LNCAP (cell line): ENCODE measurements at regions not wholly inside any gene's neighbourhood (a gene's known extent, or its start where the extent isn't known, plus 50 kb on each side); places are given as distances from the start of the nearest gene placed in this dataset.

Source experiments
- TF ChIP-seq, protein P1 (sequence below): fragments of 450-650 bp; IDR thresholded peaks from 2 replicates; pipeline ENCODE4 v1.5.1; 2017; ENCODE audit warnings: mild to moderate bottlenecking

DNA sequence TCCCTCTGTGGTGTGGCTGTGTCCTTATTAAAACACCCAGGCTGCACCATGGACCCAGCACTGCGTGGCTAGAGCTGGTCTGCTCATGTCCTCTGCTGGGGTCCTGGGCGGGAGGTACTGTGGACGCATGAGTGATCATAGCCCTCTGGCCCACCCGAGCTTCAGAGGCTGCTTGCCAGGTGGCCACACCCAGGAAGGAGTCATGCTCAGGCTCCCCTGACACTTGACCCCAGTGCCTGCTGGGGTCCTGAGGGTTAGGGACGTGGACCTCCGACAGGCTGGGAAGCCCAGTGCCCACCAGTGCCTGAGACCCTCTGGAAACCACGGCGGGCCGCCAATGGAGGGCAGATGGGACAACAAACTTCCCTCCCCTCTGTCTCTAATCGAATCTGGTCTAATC lies 66.3 kb upstream of the HS6ST1 start:
- TF ChIP-seq, protein P1, sequence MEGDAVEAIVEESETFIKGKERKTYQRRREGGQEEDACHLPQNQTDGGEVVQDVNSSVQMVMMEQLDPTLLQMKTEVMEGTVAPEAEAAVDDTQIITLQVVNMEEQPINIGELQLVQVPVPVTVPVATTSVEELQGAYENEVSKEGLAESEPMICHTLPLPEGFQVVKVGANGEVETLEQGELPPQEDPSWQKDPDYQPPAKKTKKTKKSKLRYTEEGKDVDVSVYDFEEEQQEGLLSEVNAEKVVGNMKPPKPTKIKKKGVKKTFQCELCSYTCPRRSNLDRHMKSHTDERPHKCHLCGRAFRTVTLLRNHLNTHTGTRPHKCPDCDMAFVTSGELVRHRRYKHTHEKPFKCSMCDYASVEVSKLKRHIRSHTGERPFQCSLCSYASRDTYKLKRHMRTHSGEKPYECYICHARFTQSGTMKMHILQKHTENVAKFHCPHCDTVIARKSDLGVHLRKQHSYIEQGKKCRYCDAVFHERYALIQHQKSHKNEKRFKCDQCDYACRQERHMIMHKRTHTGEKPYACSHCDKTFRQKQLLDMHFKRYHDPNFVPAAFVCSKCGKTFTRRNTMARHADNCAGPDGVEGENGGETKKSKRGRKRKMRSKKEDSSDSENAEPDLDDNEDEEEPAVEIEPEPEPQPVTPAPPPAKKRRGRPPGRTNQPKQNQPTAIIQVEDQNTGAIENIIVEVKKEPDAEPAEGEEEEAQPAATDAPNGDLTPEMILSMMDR, result no peak

DNA sequence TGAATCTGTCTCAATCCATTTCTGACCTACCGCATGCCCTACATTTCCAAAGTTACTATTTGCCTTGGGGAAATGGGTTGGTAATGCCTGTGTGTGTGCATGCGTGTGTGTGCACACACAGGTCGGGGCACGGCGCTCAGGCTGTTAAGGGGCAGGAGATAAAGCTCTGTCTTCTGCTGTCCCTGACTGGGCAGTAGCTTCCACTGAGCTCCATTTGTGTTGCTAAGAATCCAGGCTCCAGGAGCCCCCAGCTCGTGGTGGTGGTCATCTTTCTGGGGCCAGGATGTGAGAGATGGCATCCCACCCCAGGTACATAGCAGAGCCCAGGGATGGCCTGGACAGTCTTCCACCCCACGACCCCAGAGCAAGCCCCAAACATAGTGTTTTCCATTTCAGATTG lies 66.7 kb upstream of the HS6ST1 start:
- TF ChIP-seq, protein P1, result no peak

- TF ChIP-seq, protein P1, result no peak
These were observed 67.4 kb upstream of the HS6ST1 start for GRCh38 chr2:128386066-128386465.

DNA sequence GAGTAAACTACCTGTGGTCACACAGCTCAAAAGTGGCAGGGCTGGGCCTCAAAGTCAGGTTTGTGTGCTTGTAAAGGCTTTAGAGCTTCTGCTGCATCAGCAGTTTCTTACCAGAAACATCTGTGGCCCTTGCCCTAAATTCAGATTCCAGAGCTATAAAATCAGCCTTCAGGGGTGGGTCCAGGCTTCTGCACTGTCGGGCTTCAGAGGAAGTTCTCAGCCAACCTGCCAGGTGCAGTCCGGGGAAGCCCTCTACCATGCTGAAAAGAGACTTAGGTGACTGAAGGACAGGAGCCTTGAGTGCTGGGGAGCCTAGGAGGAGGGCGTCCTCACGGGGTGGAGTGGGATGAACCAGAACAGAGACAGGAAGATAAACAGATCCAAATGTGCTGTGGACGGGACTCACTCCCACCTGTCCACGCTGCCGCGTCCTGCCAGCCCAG lies 69.9 kb upstream of the HS6ST1 start:
- TF ChIP-seq, protein P1, result no peak

DNA sequence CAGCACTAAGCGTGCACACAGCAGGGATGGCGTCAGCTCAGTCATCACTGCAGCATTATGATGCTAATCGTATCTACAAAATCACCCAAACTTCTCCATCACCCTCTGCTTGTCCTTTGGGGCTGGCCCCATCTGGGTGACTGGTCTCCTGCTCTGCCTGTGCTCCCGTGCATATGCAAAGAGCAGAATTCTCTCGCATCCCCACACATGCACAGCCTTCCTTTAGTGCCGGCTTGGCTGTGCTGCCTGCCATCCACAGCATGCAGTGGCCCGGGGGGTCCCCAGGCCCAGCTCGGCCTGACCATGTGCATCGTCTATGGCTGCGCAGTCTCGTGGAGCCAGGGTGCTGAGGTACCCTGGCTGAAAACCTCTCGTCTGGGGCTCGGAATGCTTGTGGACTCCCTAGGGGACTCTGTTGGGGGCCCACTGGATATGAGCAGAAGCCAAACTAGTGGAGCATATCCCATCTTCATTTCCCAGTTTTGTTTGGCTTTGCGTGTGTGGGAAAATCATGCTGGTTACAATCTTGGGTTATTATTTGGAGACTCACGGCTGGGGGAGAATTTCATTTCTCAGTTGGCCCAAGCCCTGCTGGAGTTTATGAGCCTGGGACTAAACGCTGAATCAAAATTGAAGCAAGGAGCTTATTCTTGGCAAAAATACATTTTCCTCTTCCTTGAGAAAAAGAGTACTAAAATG lies 70.9 kb upstream of the HS6ST1 start:
- TF ChIP-seq, protein P1, result no peak

DNA sequence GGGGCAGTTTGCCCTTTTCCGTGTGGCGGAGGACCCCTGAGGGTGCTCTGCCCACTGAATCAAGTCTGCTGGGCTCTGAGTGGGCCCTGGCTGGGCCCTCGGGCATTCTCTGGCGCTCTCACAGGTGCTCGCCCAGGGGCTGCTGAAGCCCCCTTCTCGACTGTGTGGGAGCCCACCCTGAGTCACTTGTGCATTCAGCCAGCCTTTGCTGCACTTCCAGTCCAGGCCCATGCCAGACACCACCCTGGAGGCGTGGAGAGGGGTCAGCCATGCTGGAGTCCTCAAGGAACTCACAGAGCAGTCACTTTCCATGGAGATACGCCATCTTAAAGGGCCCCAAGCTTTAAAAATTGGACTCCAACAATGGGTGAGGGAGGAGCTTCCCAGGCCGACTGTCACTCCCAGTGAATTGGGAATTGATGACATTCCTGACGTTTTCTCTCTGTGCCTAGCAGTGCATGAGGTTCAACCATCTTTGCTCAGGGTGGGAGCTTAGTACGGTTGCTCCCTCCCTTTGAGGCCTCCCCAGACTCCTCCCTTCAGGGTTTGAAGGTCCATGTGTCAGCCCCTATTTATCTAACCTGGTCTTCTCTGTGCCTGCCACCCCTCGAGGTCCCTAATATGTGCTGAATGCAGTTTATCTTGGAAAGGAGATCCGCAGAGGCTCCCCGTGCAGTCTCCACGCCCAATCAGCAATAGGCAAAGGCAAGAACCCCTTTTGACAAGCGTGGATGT lies 71.8 kb upstream of the HS6ST1 start:
- TF ChIP-seq, protein P1, result no peak

DNA sequence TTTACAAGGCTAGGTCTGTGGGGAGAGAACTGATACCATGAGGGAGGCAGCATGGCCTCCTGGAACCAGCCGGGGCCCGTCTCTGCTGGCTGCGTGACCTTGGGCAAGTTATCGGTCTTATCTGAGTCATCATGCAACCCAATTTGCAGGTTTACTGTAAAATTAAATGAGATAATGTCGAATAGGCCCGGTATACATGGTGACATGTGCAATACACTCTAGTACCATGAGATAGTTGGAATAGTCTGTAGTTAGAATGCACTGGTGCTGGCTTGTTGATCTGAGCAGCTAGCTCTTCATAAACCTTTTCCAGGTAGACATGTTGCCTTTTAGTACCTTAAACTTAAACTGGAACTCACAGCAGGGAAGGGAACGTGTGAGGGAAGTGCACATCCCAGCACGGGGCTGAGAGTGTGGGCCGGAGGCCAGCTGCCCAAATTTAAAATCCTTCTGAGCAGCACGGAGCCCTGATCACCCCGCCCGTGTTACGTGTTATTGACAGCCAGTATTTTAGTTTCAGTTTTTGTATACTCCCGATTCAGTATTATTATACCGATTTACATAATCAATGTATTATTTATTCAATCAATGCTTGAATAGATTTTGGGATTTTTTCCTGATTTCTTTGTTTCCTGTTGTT lies 72.4 kb upstream of the HS6ST1 start:
- TF ChIP-seq, protein P1, result no peak
